GM12878 (cell line): ENCODE measurements at regions not wholly inside any gene's neighbourhood (a gene's known extent, or its start where the extent isn't known, plus 50 kb on each side); places are given as distances from the start of the nearest gene placed in this dataset.

Experiments used
- ATAC-seq: fragments of 200-7000 bp; cut with Tn5 transposase; 3 replicates; pipeline ENCODE4 v1.9.1; 2020; ENCODE audit warnings: mild to moderate bottlenecking, moderate library complexity
- BruUV-seq: library from RNA; stranded (reverse); fragments of 400-500 nt; replicated peaks from 2 replicates; lab custom pipeline; 2021; lab: Mats Ljungman, UMichigan
- CTCF ChIA-PET: fragments of 300-600 bp; sonication (Branson Sonifier 250); formaldehyde crosslinking; extraction: SDS; loops from one replicate; lab custom pipeline; 2021; ENCODE audit warnings: inconsistent platforms; lab: Yijun Ruan, JAX
- POLR2A ChIA-PET: fragments of 350-600 bp; formaldehyde crosslinking; extraction: SDS; loops from one replicate; lab custom pipeline; 2021; ENCODE audit warnings: inconsistent platforms; lab: Charles Lee
- RAD21 ChIA-PET: fragments of 300-600 bp; sonication (Branson Sonifier 250); formaldehyde crosslinking; loops from one replicate; lab custom pipeline; 2023; ENCODE audit warnings: antibody characterized with exemption; ENCODE audit not compliant: unreplicated experiment; lab: Charles Lee
- SMC1A ChIA-PET: fragments of 300-600 bp; sonication (Branson Sonifier 250); formaldehyde crosslinking; loops from one replicate; lab custom pipeline; 2023; ENCODE audit not compliant: unreplicated experiment, uncharacterized antibody; lab: Charles Lee
- DNase-seq: peaks from one replicate; pipeline ENCODE4 v3.0.0-alpha.2; 2011; ENCODE audit warnings: low read depth, low spot score
- FAIRE-seq: peaks from 3 replicates; lab custom pipeline; 2011; peaks lifted over from hg19 to GRCh38; lab: Jason Lieb, UNC
- H2AFZ ChIP-seq: 2 replicates; pipeline ENCODE4 v1.6.0; 2011; ENCODE audit warnings: low read depth, low read length, control low read depth; ENCODE audit not compliant: control insufficient read depth
- H3K27ac ChIP-seq: 2 replicates; pipeline ENCODE4 v1.5.1; 2011; ENCODE audit warnings: control low read depth; ENCODE audit not compliant: control insufficient read depth, insufficient read depth
- H3K27me3 ChIP-seq, 2 experiments: replicated peaks in 1 of 2; 2 replicates each; pipeline versions ENCODE4 v1.6.0 to v1.6.1; 2011; ENCODE audit warnings: low read length in 1 of 2; ENCODE audit not compliant: control insufficient read depth in 2 of 2, insufficient read depth in 2 of 2
- H3K36me3 ChIP-seq, 2 experiments: 2 replicates each; pipeline ENCODE4 v1.5.1; 2011; ENCODE audit warnings: low read length in 1 of 2; ENCODE audit not compliant: control insufficient read depth in 2 of 2, insufficient read depth in 2 of 2
- H3K4me1 ChIP-seq: 2 replicates; pipeline ENCODE4 v1.6.1; 2011; ENCODE audit warnings: mild to moderate bottlenecking, low read length, moderate library complexity, mixed read lengths; ENCODE audit not compliant: control insufficient read depth, insufficient read depth
- H3K4me2 ChIP-seq: 2 replicates; pipeline ENCODE4 v1.6.0; 2011; ENCODE audit warnings: control low read depth; ENCODE audit not compliant: control insufficient read depth, insufficient read depth
- H3K4me3 ChIP-seq: fragments of 200-600 bp; sonication (generic); 2 replicates; pipeline ENCODE4 v1.5.1; 2016
- H3K79me2 ChIP-seq: 2 replicates; pipeline ENCODE4 v1.6.0; 2011; ENCODE audit warnings: low read length; ENCODE audit not compliant: control insufficient read depth, insufficient read depth
- H3K9ac ChIP-seq: 2 replicates; pipeline ENCODE4 v1.8.0; 2011; ENCODE audit warnings: low read length, control low read depth, mixed read lengths; ENCODE audit not compliant: control insufficient read depth, insufficient read depth
- H3K9me3 ChIP-seq: replicated peaks from 3 replicates; pipeline ENCODE4 v1.5.1; 2011; ENCODE audit warnings: mild to moderate bottlenecking, low read length; ENCODE audit not compliant: control insufficient read depth, insufficient read depth
- H4K20me1 ChIP-seq: 2 replicates; pipeline ENCODE4 v1.6.0; 2011; ENCODE audit not compliant: control insufficient read depth, insufficient read depth
- BCL11A ChIP-seq: IDR thresholded peaks from 2 replicates; pipeline ENCODE4 v1.6.1; 2011; ENCODE audit warnings: low read depth, low read length
- BHLHE40 ChIP-seq, 2 experiments: fragments of 450-650 bp in 1 of 2; IDR thresholded peaks; 2 replicates each; pipeline ENCODE4 v1.6.1; 2011 to 2017; ENCODE audit warnings: low read depth in 2 of 2, borderline replicate concordance in 1 of 2, improper control_type of control experiment in 1 of 2, low read length in 1 of 2, mild to moderate bottlenecking in 1 of 2
- CBFB ChIP-seq: IDR thresholded peaks from 2 replicates; pipeline ENCODE4 v1.6.1; 2016; ENCODE audit warnings: antibody characterized with exemption, low read depth
- IKZF2 ChIP-seq, 2 experiments: fragments of 450-650 bp; IDR thresholded peaks; 2 replicates each; pipeline ENCODE4 v1.6.1; 2017; ENCODE audit warnings: mild to moderate bottlenecking in 2 of 2, moderate library complexity in 2 of 2
- LARP7 ChIP-seq: fragments of 450-650 bp; IDR thresholded peaks from 2 replicates; pipeline ENCODE4 v1.6.1; 2017; ENCODE audit warnings: mild to moderate bottlenecking
- NR2C2 ChIP-seq: IDR thresholded peaks from 2 replicates; pipeline ENCODE4 v1.6.1; 2011; ENCODE audit warnings: borderline replicate concordance, low read depth; ENCODE audit not compliant: control insufficient read depth, insufficient read length
- SIX5 ChIP-seq: IDR thresholded peaks from 2 replicates; pipeline ENCODE4 v1.6.1; 2011; ENCODE audit warnings: mild to moderate bottlenecking, low read depth, low read length, moderate library complexity; ENCODE audit not compliant: severe bottlenecking
- SREBF2 ChIP-seq: IDR thresholded peaks from 2 replicates; pipeline ENCODE4 v1.6.1; 2012; ENCODE audit warnings: mild to moderate bottlenecking, low read length
- ZNF24 ChIP-seq: fragments of 450-650 bp; IDR thresholded peaks from 2 replicates; pipeline ENCODE4 v1.6.1; 2017; ENCODE audit warnings: antibody characterized with exemption, mild to moderate bottlenecking
- WGBS: methylation state at CpG from one replicate; pipeline ENCODE4 v1.1.6; 2016; ENCODE audit warnings: low lambda C conversion rate; ENCODE audit not compliant: insufficient replicate concordance, insufficient coverage; ENCODE audit errors: missing lambda C conversion rate; 5-methylcytosine and 5-hydroxymethylcytosine counted together
- in situ Hi-C: fragments of 300-500 bp; cut with MboI; formaldehyde crosslinking; loops from 9 replicates; pipeline ENCODE4 v1.14.3; 2018; ENCODE audit warnings: mixed read lengths
- intact Hi-C: fragments of 100-400 bp; cut with micrococcal nuclease; formaldehyde crosslinking; loops from one replicate; pipeline ENCODE4 v1.14.2; 2022; ENCODE audit not compliant: unreplicated experiment
- TF ChIP-seq, protein P1 (sequence below): IDR thresholded peaks from 2 replicates; pipeline ENCODE4 v1.6.1; 2011; ENCODE audit warnings: borderline replicate concordance, low read depth, mild to moderate bottlenecking, moderate library complexity, low read length; ENCODE audit not compliant: insufficient read depth, poor library complexity, severe bottlenecking
- TF ChIP-seq, protein P2 (sequence below): IDR thresholded peaks from 2 replicates; pipeline ENCODE4 v1.6.1; 2012; ENCODE audit warnings: low read depth, low read length, improper control_type of control experiment
- TF ChIP-seq, protein P3 (sequence below): fragments of 450-650 bp; IDR thresholded peaks from 2 replicates; pipeline ENCODE4 v1.6.1; 2017; ENCODE audit warnings: mild to moderate bottlenecking, low read depth, inconsistent platforms; ENCODE audit not compliant: poor library complexity, severe bottlenecking

DNA sequence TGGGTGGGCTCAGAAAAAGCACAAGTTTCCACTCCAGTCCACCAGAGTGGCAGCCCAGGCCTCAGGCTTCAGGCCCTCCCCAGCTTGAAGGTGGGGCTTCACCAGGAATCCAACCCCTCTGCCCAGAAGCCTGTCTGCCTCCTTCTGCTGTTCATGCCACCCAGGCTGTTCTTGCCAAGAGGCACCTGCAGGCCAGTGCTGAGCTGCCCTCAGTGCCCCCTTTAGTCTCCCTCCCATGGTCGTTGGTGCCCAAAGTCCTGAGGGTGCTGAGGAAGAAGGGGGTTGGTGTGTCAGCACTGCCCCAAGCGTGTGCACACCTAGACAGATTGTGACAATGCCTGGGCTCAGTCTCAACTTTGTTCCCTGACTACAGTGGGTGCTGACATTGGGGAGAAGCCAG, 475.3 kb downstream of the EPHA5 start (continued):
- no peak for TF ChIP-seq BHLHE40 (IDR thresholded peaks at IDR 0.05; ENCODE audit: borderline replicate concordance in 1 of 2, low read depth in 2 of 2, low read length in 1 of 2)
- TF ChIP-seq SIX5 = no peak

DNA sequence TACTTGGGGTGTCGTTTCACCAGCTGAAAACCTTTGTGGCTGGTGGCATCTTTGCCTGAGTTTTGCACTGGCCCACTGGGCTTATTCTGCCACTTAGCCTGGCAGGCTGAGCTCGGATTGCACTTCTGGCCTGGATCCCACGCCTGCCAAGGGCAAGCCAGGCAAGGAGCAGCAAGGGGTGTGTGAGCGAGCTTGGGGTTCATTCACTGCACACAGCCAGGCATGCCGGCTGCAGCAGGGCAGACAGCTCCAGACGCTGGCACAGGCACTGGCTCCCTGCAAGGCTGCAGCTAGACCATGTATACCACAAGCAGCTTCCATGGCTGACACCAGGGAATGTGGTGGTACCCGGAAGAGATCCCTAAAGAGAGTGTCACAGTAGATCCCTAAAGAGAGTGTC, 476.3 kb downstream of the EPHA5 start:
- Histone ChIP-seq H3K9ac (no peak overlapping the region), H3K4me1 (no peaks in the 10 kb centered on the region), H3K4me3 (no peak overlapping the region), H3K27me3 (no peaks in the 10 kb centered on the region), H3K9me3 (no peaks in the 10 kb centered on the region), H4K20me1 (no peaks in the 10 kb centered on the region), H3K4me2 (no peak overlapping the region), H3K79me2 (no peaks in the 10 kb centered on the region), H2AFZ (no peak overlapping the region), H3K36me3 (no peaks in the 10 kb centered on the region), H3K27ac (no peak overlapping the region)
- intact Hi-C loops = no loop called here
- no peak for FAIRE-seq
- ChIA-PET CTCF (no interaction called here), SMC1A (interaction anchor here (0.5 kb wide), 1 partner anchor 12 kb away, joined by 3 read pairs; no protein-coding TSS in a partner anchor), RAD21 (no interaction called here), POLR2A (no interaction called here)
- DNase-seq = no peak
- BruUV-seq = no TSS peak
- 13% methylated on average over 7 of the region's 7 CpGs for WGBS
- in situ Hi-C loops = no loop called here
- no peak; the same call in 2 of the 3 replicates for ATAC-seq
- no peak for TF ChIP-seq SREBF2
- no peak for TF ChIP-seq LARP7
- TF ChIP-seq, protein P1, sequence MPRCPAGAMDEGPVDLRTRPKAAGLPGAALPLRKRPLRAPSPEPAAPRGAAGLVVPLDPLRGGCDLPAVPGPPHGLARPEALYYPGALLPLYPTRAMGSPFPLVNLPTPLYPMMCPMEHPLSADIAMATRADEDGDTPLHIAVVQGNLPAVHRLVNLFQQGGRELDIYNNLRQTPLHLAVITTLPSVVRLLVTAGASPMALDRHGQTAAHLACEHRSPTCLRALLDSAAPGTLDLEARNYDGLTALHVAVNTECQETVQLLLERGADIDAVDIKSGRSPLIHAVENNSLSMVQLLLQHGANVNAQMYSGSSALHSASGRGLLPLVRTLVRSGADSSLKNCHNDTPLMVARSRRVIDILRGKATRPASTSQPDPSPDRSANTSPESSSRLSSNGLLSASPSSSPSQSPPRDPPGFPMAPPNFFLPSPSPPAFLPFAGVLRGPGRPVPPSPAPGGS = no peak
- TF ChIP-seq CBFB = no peak
- TF ChIP-seq SIX5 = no peak
- no peak for TF ChIP-seq ZNF24
- TF ChIP-seq, protein P2, sequence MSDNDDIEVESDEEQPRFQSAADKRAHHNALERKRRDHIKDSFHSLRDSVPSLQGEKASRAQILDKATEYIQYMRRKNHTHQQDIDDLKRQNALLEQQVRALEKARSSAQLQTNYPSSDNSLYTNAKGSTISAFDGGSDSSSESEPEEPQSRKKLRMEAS = no peak
- no peak for TF ChIP-seq NR2C2
- no peak for TF ChIP-seq IKZF2 (IDR thresholded peaks at IDR 0.05)
- TF ChIP-seq, protein P3, sequence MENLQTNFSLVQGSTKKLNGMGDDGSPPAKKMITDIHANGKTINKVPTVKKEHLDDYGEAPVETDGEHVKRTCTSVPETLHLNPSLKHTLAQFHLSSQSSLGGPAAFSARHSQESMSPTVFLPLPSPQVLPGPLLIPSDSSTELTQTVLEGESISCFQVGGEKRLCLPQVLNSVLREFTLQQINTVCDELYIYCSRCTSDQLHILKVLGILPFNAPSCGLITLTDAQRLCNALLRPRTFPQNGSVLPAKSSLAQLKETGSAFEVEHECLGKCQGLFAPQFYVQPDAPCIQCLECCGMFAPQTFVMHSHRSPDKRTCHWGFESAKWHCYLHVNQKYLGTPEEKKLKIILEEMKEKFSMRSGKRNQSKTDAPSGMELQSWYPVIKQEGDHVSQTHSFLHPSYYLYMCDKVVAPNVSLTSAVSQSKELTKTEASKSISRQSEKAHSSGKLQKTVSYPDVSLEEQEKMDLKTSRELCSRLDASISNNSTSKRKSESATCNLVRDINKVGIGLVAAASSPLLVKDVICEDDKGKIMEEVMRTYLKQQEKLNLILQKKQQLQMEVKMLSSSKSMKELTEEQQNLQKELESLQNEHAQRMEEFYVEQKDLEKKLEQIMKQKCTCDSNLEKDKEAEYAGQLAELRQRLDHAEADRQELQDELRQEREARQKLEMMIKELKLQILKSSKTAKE = no peak
- TF ChIP-seq BCL11A = no peak
